HCT116 (cell line): ENCODE measurements at regions not wholly inside any gene's neighbourhood (a gene's known extent, or its start where the extent isn't known, plus 50 kb on each side); places are given as distances from the start of the nearest gene placed in this dataset.

Experiments used
- ATAC-seq: fragments of 200-7000 bp; cut with Tn5 transposase; 2 replicates; pipeline ENCODE4 v1.9.1; 2020; ENCODE audit warnings: mild to moderate bottlenecking, moderate library complexity
- BruUV-seq: library from RNA; stranded (reverse); fragments of 400-500 nt; replicated peaks from 2 replicates; lab custom pipeline; 2021; lab: Mats Ljungman, UMichigan
- CTCF ChIA-PET: fragments of 300-600 bp; sonication (Branson Sonifier 250); formaldehyde crosslinking; loops from one replicate; lab custom pipeline; 2021; ENCODE audit warnings: antibody characterized with exemption; lab: Charles Lee
- POLR2A ChIA-PET: fragments of 300-600, 350-600 bp; sonication (Branson Sonifier 250); formaldehyde crosslinking; loops from one replicate; lab custom pipeline; 2021; ENCODE audit warnings: antibody characterized with exemption; lab: Charles Lee
- RAD21 ChIA-PET, 2 experiments: fragments of 300-600 bp; sonication (Branson Sonifier 250); formaldehyde crosslinking; loops; one replicate each; lab custom pipeline; 2023; ENCODE audit warnings: low total read pairs in 2 of 2; ENCODE audit not compliant: uncharacterized antibody in 2 of 2, unreplicated experiment in 2 of 2, low non-redundant PET in 1 of 2; lab: Charles Lee
- DNase-seq: peaks from one replicate; pipeline ENCODE4 v3.0.0-alpha.2; 2010; ENCODE audit warnings: low read depth, low spot score
- H2AFZ ChIP-seq: fragments of 200-600 bp; shearing (Covaris generic), sonication (generic); 2 replicates; pipeline ENCODE4 v1.6.1; 2017; ENCODE audit warnings: low read depth, mixed run types, mixed read lengths, antibody characterized with exemption, low read length; ENCODE audit not compliant: poor library complexity, severe bottlenecking
- H3K27ac ChIP-seq: 2 replicates; pipeline ENCODE4 v1.5.1; 2012; ENCODE audit warnings: low read depth, low read length
- H3K27me3 ChIP-seq: fragments of 200-600 bp; sonication (generic); 2 replicates; pipeline ENCODE4 v1.6.1; 2016; ENCODE audit warnings: mixed run types, low read length, mixed read lengths; ENCODE audit not compliant: insufficient read depth
- H3K36me3 ChIP-seq, 2 experiments: fragments of 200-500 bp in 1 of 2; fragments of 200-600 bp in 1 of 2; sonication (Bioruptor generic) in 1 of 2; sonication (generic) in 1 of 2; 2 replicates each; pipeline versions ENCODE4 v1.5.1 to v1.6.1; 2014 to 2016; ENCODE audit warnings: low read length in 2 of 2, inconsistent platforms in 1 of 2, mixed read lengths in 1 of 2, mixed run types in 1 of 2; ENCODE audit not compliant: insufficient read depth in 2 of 2, control insufficient read depth in 1 of 2
- H3K4me1 ChIP-seq, 2 experiments: fragments of 200-600 bp in 1 of 2; sonication (generic) in 1 of 2; 2 replicates each; pipeline versions ENCODE4 v1.5.1 to v1.6.1; 2012 to 2017; ENCODE audit warnings: low read length in 2 of 2, inconsistent platforms in 1 of 2, mild to moderate bottlenecking in 1 of 2, mixed read lengths in 1 of 2, mixed run types in 1 of 2, moderate library complexity in 1 of 2; ENCODE audit not compliant: insufficient read depth in 2 of 2, control insufficient read depth in 1 of 2
- H3K4me2 ChIP-seq: fragments of 200-600 bp; sonication (generic); 2 replicates; pipeline ENCODE4 v1.6.1; 2017; ENCODE audit warnings: mixed run types, low read length, mixed read lengths
- H3K4me3 ChIP-seq, 2 experiments: fragments of 200-600 bp in 1 of 2; sonication (generic) in 1 of 2; replicated peaks in 1 of 2; 2 replicates each; pipeline ENCODE4 v1.5.1; 2011 to 2016; ENCODE audit warnings: low read length in 2 of 2, control low read depth in 1 of 2, low read depth in 1 of 2, mild to moderate bottlenecking in 1 of 2, mixed read lengths in 1 of 2, mixed run types in 1 of 2
- H3K79me2 ChIP-seq: fragments of 200-600 bp; sonication (generic); 2 replicates; pipeline ENCODE4 v1.6.1; 2017; ENCODE audit warnings: mild to moderate bottlenecking, mixed run types, low read length, moderate library complexity, mixed read lengths; ENCODE audit not compliant: insufficient read depth
- H3K9ac ChIP-seq: fragments of 200-600 bp; sonication (generic); 2 replicates; pipeline ENCODE4 v1.6.1; 2016; ENCODE audit warnings: low read length, mixed read lengths
- H3K9me2 ChIP-seq: fragments of 200-600 bp; sonication (generic), shearing (Covaris generic); 2 replicates; pipeline ENCODE4 v1.6.1; 2017; ENCODE audit warnings: mixed run types, mild to moderate bottlenecking, moderate library complexity; ENCODE audit not compliant: insufficient read depth
- H3K9me3 ChIP-seq, 2 experiments: fragments of 200-500 bp in 1 of 2; fragments of 200-600 bp in 1 of 2; sonication (Bioruptor generic) in 1 of 2; sonication (generic) in 1 of 2; 2 replicates each; pipeline ENCODE4 v1.6.1; 2014 to 2017; ENCODE audit warnings: low read length in 2 of 2, mixed read lengths in 2 of 2, inconsistent platforms in 1 of 2, low read depth in 1 of 2, mild to moderate bottlenecking in 1 of 2, mixed run types in 1 of 2, moderate library complexity in 1 of 2; ENCODE audit not compliant: control insufficient read depth in 1 of 2, insufficient read depth in 1 of 2
- H4K20me1 ChIP-seq: fragments of 200-600 bp; sonication (generic), shearing (Covaris generic); 2 replicates; pipeline ENCODE4 v1.6.1; 2017; ENCODE audit warnings: mixed run types, mild to moderate bottlenecking, moderate library complexity; ENCODE audit not compliant: insufficient read depth
- EZH2phosphoT487 ChIP-seq: fragments of 200-600 bp; IDR thresholded peaks from 2 replicates; pipeline ENCODE4 v1.6.1; 2018; ENCODE audit warnings: antibody characterized with exemption, borderline replicate concordance
- FOSL1 ChIP-seq: IDR thresholded peaks from 2 replicates; pipeline ENCODE4 v1.6.1; 2012; ENCODE audit warnings: low read depth
- POLR2AphosphoS5 ChIP-seq: IDR thresholded peaks from 2 replicates; pipeline ENCODE4 v1.6.1; 2011; ENCODE audit warnings: mild to moderate bottlenecking, low read depth, low read length, moderate library complexity
- REST ChIP-seq: IDR thresholded peaks from 2 replicates; pipeline ENCODE4 v1.6.1; 2012; ENCODE audit warnings: low read depth
- SIN3A ChIP-seq: IDR thresholded peaks from 2 replicates; pipeline ENCODE4 v1.6.1; 2012; ENCODE audit warnings: low read depth
- SP1 ChIP-seq: IDR thresholded peaks from 2 replicates; pipeline ENCODE4 v1.6.1; 2012; ENCODE audit warnings: low read depth
- SRF ChIP-seq: IDR thresholded peaks from 2 replicates; pipeline ENCODE4 v1.6.1; 2012; ENCODE audit warnings: low read depth
- ZBTB33 ChIP-seq: IDR thresholded peaks from 2 replicates; pipeline ENCODE4 v1.6.1; 2011; ENCODE audit warnings: mild to moderate bottlenecking, low read length, moderate library complexity; ENCODE audit not compliant: insufficient replicate concordance; ENCODE audit errors: extremely low read depth
- ZFX ChIP-seq: fragments of 450-650 bp; IDR thresholded peaks from 2 replicates; pipeline ENCODE4 v1.6.1; 2017
- intact Hi-C: fragments of 100-400 bp; cut with micrococcal nuclease; formaldehyde crosslinking; loops from 2 replicates; pipeline ENCODE4 v1.10.0; 2022

- ChIA-PET CTCF (no interaction called here), RAD21 (no interaction called here), POLR2A (no interaction called here)
- no peaks in the 10 kb centered on the region for H3K36me3 ChIP-seq
- H3K79me2 ChIP-seq = no peaks in the 10 kb centered on the region
- no peaks in the 10 kb centered on the region for H4K20me1 ChIP-seq
- H3K4me2 ChIP-seq = no peak overlapping the region
- H3K9ac ChIP-seq = no peak overlapping the region
- no TSS peak for BruUV-seq
- no peaks in the 10 kb centered on the region for H3K9me3 ChIP-seq
- peaks cover 0 to under 1% of the 10 kb centered on the region in 2 experiments; a peak in 1 of 4 replicates for H3K4me1 ChIP-seq
- DNase-seq (no peak), ATAC-seq (no peak)
- H3K27ac ChIP-seq = no peak overlapping the region
- H3K27me3 ChIP-seq = no peaks in the 10 kb centered on the region
- intact Hi-C loops = no loop called here
- H3K4me3 ChIP-seq = no peak overlapping the region
- no peak overlapping the region for H2AFZ ChIP-seq
- TF ChIP-seq FOSL1 (no peak), SRF (no peak), ZFX (no peak), POLR2AphosphoS5 (no peak), SIN3A (no peak), EZH2phosphoT487 (no peak), REST (no peak), ZBTB33 (no peak), SP1 (no peak)
- H3K9me2 ChIP-seq = no peaks in the 10 kb centered on the region
Observed at GRCh38 chr6:104630955-104631354, 228.8 kb downstream of the HACE1 start.
